HG02571 (cell line): ENCODE measurements at regions not wholly inside any gene's neighbourhood (a gene's known extent, or its start where the extent isn't known, plus 50 kb on each side); places are given as distances from the start of the nearest gene placed in this dataset.
"Not testable (repeated sequence)": the region's sequence is repeated elsewhere in the genome, so short reads cannot be mapped to it uniquely, and the experiment has no call there.

Experiments used
- ATAC-seq: cut with Tn5 transposase; IDR thresholded peaks from one replicate; pipeline ENCODE4 v1.9.1; 2021; ENCODE audit warnings: mild to moderate bottlenecking, moderate library complexity; ENCODE audit not compliant: unreplicated experiment

GRCh38 chr5:118554241-118554640 lies 434.1 kb downstream of the DTWD2 start:
- ATAC-seq, result no peak

- ATAC-seq, result no peak
Observed at GRCh38 chr5:118553662-118554061, 434.7 kb downstream of the DTWD2 start.

- ATAC-seq, result no peak
Observed at GRCh38 chr5:118552731-118553360, 435.5 kb downstream of the DTWD2 start.

GRCh38 chr5:118552146-118552545 lies 436.2 kb downstream of the DTWD2 start:
- ATAC-seq, result no peak

GRCh38 chr5:118551716-118552115 lies 436.6 kb downstream of the DTWD2 start:
- no peak for ATAC-seq

- no peak for ATAC-seq
Observed at GRCh38 chr5:118551031-118551430, 437.3 kb downstream of the DTWD2 start.

- ATAC-seq, result no peak
Observed at GRCh38 chr5:118548761-118549720, 439.3 kb downstream of the DTWD2 start.

GRCh38 chr5:118545470-118545869 lies 442.9 kb downstream of the DTWD2 start:
- ATAC-seq, result no peak

- no peak for ATAC-seq
Observed at GRCh38 chr5:118544887-118545449, 443.4 kb downstream of the DTWD2 start.

- ATAC-seq, result no peak
Observed at GRCh38 chr5:118533923-118534322, 454.4 kb downstream of the DTWD2 start.

GRCh38 chr5:118533156-118533555 lies 455.2 kb downstream of the DTWD2 start:
- ATAC-seq, result no peak

GRCh38 chr5:118531276-118531675 lies 457.1 kb downstream of the DTWD2 start:
- no peak for ATAC-seq

GRCh38 chr5:118529361-118530144 lies 458.8 kb downstream of the DTWD2 start:
- ATAC-seq, result no peak

- no peak for ATAC-seq
Observed at GRCh38 chr5:118522626-118523025, 465.7 kb downstream of the DTWD2 start.

- ATAC-seq, result no peak
Observed at GRCh38 chr5:118520771-118521415, 467.5 kb downstream of the DTWD2 start.

GRCh38 chr5:118519466-118519865 lies 468.9 kb downstream of the DTWD2 start:
- no peak for ATAC-seq

GRCh38 chr5:118518720-118519119 lies 469.6 kb downstream of the DTWD2 start:
- ATAC-seq, result no peak

- no peak for ATAC-seq
Observed at GRCh38 chr5:118511846-118512245, 476.5 kb downstream of the DTWD2 start.

- ATAC-seq, result peak; percentile 76
Observed at GRCh38 chr5:118506217-118506852, 482.0 kb downstream of the DTWD2 start.

- ATAC-seq, result not testable (repeated sequence)
Observed at GRCh38 chr5:118502232-118502631, 486.1 kb downstream of the DTWD2 start.
